Osteoblast (primary cell): ENCODE measurements at regions not wholly inside any gene's neighbourhood (a gene's known extent, or its start where the extent isn't known, plus 50 kb on each side); places are given as distances from the start of the nearest gene placed in this dataset.

Source experiments
- DNase-seq: peaks from one replicate; pipeline ENCODE4 v3.0.0; 2011; ENCODE audit warnings: low spot score, mixed read lengths; ENCODE audit not compliant: insufficient read length; ENCODE audit errors: missing footprints
- H2AFZ ChIP-seq: 2 replicates; pipeline ENCODE4 v1.6.0; 2011; ENCODE audit warnings: mild to moderate bottlenecking, low read length
- H3K27ac ChIP-seq: 2 replicates; pipeline ENCODE4 v1.5.1; 2011; ENCODE audit warnings: mild to moderate bottlenecking, low read depth, low read length, moderate library complexity
- H3K27me3 ChIP-seq: 2 replicates; pipeline ENCODE4 v1.6.0; 2012; ENCODE audit warnings: mild to moderate bottlenecking, control low read depth, inconsistent platforms, low read length, moderate library complexity; ENCODE audit not compliant: insufficient read depth
- H3K36me3 ChIP-seq: 2 replicates; pipeline ENCODE4 v1.5.1; 2011; ENCODE audit warnings: mild to moderate bottlenecking, low read length, control low read depth, moderate library complexity; ENCODE audit not compliant: insufficient read depth
- H3K4me1 ChIP-seq: 2 replicates; pipeline ENCODE4 v1.5.1; 2011; ENCODE audit warnings: mild to moderate bottlenecking, low read length, control low read depth, moderate library complexity; ENCODE audit not compliant: insufficient read depth
- H3K4me2 ChIP-seq: 2 replicates; pipeline ENCODE4 v1.6.0; 2011; ENCODE audit warnings: mild to moderate bottlenecking, low read length; ENCODE audit not compliant: insufficient read depth
- H3K4me3 ChIP-seq: fragments of 200-600 bp; sonication (generic); 3 replicates; pipeline ENCODE4 v1.5.1; 2012; ENCODE audit warnings: mild to moderate bottlenecking, low read length, inconsistent platforms; ENCODE audit not compliant: insufficient read depth
- H3K79me2 ChIP-seq: 2 replicates; pipeline ENCODE4 v1.6.0; 2012; ENCODE audit warnings: mild to moderate bottlenecking, low read length, control low read depth, inconsistent platforms; ENCODE audit not compliant: insufficient read depth
- H3K9me3 ChIP-seq: 2 replicates; pipeline ENCODE4 v1.5.1; 2011; ENCODE audit warnings: low read depth, low read length, control low read depth
- H4K20me1 ChIP-seq: 2 replicates; pipeline ENCODE4 v1.6.0; 2012; ENCODE audit warnings: mild to moderate bottlenecking, low read length, control low read depth; ENCODE audit not compliant: insufficient read depth
- CTCF ChIP-seq: IDR thresholded peaks from 2 replicates; pipeline ENCODE4 v1.5.1; 2011; ENCODE audit warnings: mild to moderate bottlenecking, low read depth, low read length, moderate library complexity; ENCODE audit errors: extremely low read depth

- no peaks in the 10 kb centered on the region for H4K20me1 ChIP-seq
- no peak for TF ChIP-seq CTCF
- H3K4me2 ChIP-seq: no peak overlapping the region
- no peak overlapping the region for H3K4me3 ChIP-seq
- no peak for DNase-seq
- no peaks in the 10 kb centered on the region for H3K9me3 ChIP-seq
- no peak overlapping the region for H2AFZ ChIP-seq
- H3K27ac ChIP-seq: no peak overlapping the region
- peaks cover 5% of the 10 kb centered on the region for H3K4me1 ChIP-seq
- no peaks in the 10 kb centered on the region for H3K27me3 ChIP-seq
- no peaks in the 10 kb centered on the region for H3K79me2 ChIP-seq
- no peaks in the 10 kb centered on the region for H3K36me3 ChIP-seq
Measured at GRCh38 chr1:185574139-185574875, 159.9 kb upstream of the HMCN1 start.

- Histone ChIP-seq H3K4me3 (no peak overlapping the region), H3K27me3 (no peaks in the 10 kb centered on the region), H3K9me3 (no peaks in the 10 kb centered on the region), H3K36me3 (no peaks in the 10 kb centered on the region), H3K79me2 (no peaks in the 10 kb centered on the region), H3K4me2 (no peak overlapping the region), H3K4me1 (peaks cover 11% of the 10 kb centered on the region), H4K20me1 (no peaks in the 10 kb centered on the region), H3K27ac (no peak overlapping the region), H2AFZ (no peak overlapping the region)
- DNase-seq: no peak
- TF ChIP-seq CTCF: no peak
Measured at GRCh38 chr1:185573677-185574076, 160.5 kb upstream of the HMCN1 start.

GRCh38 chr1:185573162-185573561 lies 161.0 kb upstream of the HMCN1 start:
- no peak overlapping the region for H2AFZ ChIP-seq
- no peaks in the 10 kb centered on the region for H3K9me3 ChIP-seq
- no peak for DNase-seq
- H3K4me3 ChIP-seq: no peak overlapping the region
- no peak overlapping the region for H3K4me2 ChIP-seq
- peaks cover 13% of the 10 kb centered on the region for H3K4me1 ChIP-seq
- H3K79me2 ChIP-seq: no peaks in the 10 kb centered on the region
- no peaks in the 10 kb centered on the region for H3K27me3 ChIP-seq
- no peaks in the 10 kb centered on the region for H3K36me3 ChIP-seq
- no peak for TF ChIP-seq CTCF
- no peaks in the 10 kb centered on the region for H4K20me1 ChIP-seq
- H3K27ac ChIP-seq: no peak overlapping the region

- Histone ChIP-seq H3K27ac (no peak overlapping the region), H2AFZ (no peak overlapping the region), H3K9me3 (no peaks in the 10 kb centered on the region), H3K36me3 (no peaks in the 10 kb centered on the region), H3K4me1 (peaks cover 23% of the 10 kb centered on the region), H3K4me3 (no peak overlapping the region), H3K79me2 (no peaks in the 10 kb centered on the region), H4K20me1 (no peaks in the 10 kb centered on the region), H3K27me3 (no peaks in the 10 kb centered on the region), H3K4me2 (no peak overlapping the region)
- TF ChIP-seq CTCF: no peak
- no peak for DNase-seq
Measured at GRCh38 chr1:185570962-185571361, 163.2 kb upstream of the HMCN1 start.
